SJCRH30 (cell line): ENCODE measurements at regions not wholly inside any gene's neighbourhood (a gene's known extent, or its start where the extent isn't known, plus 50 kb on each side); places are given as distances from the start of the nearest gene placed in this dataset.
"Not testable (repeated sequence)": the region's sequence is repeated elsewhere in the genome, so short reads cannot be mapped to it uniquely, and the experiment has no call there.

Experiments used
- DNase-seq, 2 experiments: peaks; one replicate each; pipeline ENCODE4 v3.0.0-alpha.2; 2015 to 2020
- H3K27ac ChIP-seq: fragments of 250-450 bp; sonication (Bioruptor Pico); 2 replicates; pipeline ENCODE4 v1.5.1; 2020; ENCODE audit warnings: mild to moderate bottlenecking, moderate library complexity
- H3K27me3 ChIP-seq: fragments of 250-450 bp; sonication (Bioruptor Pico); 2 replicates; pipeline ENCODE4 v1.5.1; 2020; ENCODE audit warnings: mild to moderate bottlenecking, moderate library complexity
- H3K36me3 ChIP-seq: fragments of 250-450 bp; sonication (Bioruptor Pico); 2 replicates; pipeline ENCODE4 v1.5.1; 2020; ENCODE audit warnings: mild to moderate bottlenecking, moderate library complexity
- H3K4me1 ChIP-seq: fragments of 250-450 bp; sonication (Bioruptor Pico); 2 replicates; pipeline ENCODE4 v1.5.1; 2020; ENCODE audit warnings: mild to moderate bottlenecking, moderate library complexity
- H3K4me3 ChIP-seq: fragments of 250-450 bp; sonication (Bioruptor Pico); 2 replicates; pipeline ENCODE4 v1.5.1; 2020; ENCODE audit warnings: mild to moderate bottlenecking, moderate library complexity
- H3K9me3 ChIP-seq: fragments of 250-450 bp; sonication (Bioruptor Pico); replicated peaks from 2 replicates; pipeline ENCODE4 v1.5.1; 2020; ENCODE audit warnings: mild to moderate bottlenecking, moderate library complexity

DNA sequence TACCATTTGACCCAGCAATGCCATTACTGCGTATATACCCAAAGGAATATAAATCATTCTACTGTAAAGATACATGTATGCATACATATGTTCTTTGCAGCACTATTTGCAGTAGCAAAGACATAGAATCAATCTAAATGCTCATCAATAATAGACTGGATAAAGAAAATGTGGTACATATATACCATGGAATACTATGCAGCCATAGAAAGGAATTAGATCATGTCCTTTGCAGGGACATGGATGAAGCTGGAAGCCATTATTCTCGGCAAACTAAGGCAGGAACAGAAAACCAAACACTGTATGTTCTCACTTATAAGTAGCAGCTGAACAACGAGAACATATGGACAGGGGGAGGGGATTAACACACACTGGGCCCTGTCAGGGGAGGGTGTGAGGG lies 54.8 kb upstream of the ZNF30 start:
- H3K4me1 ChIP-seq, H3K36me3 ChIP-seq, H3K27ac ChIP-seq, H3K4me3 ChIP-seq, H3K9me3 ChIP-seq, DNase-seq, H3K27me3 ChIP-seq: not testable (repeated sequence)

- no peak overlapping the region for H3K27ac ChIP-seq
- H3K9me3 ChIP-seq = no peaks in the 10 kb centered on the region
- no peak overlapping the region for H3K4me3 ChIP-seq
- DNase-seq = no peak
- no peaks in the 10 kb centered on the region for H3K36me3 ChIP-seq
- no peaks in the 10 kb centered on the region for H3K27me3 ChIP-seq
- no peaks in the 10 kb centered on the region for H3K4me1 ChIP-seq
These were observed 59.1 kb upstream of the ZNF30 start for GRCh38 chr19:34867631-34868030.

DNA sequence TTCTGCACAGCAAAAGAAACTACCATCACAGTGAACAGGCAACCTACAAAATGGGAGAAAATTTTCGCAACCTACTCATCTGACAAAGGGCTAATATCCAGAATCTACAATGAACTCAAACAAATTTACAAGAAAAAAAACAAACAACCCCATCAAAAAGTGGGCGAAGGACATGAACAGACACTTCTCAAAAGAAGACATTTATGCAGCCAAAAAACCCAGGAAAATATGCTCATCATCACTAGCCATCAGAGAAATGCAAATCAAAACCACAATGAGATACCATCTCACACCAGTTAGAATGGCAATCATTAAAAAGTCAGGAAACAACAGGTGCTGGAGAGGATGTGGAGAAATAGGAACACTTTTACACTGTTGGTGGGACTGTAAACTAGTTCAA lies 61.5 kb upstream of the ZNF30 start:
- H3K36me3 ChIP-seq, H3K27ac ChIP-seq, H3K9me3 ChIP-seq, H3K4me1 ChIP-seq, H3K4me3 ChIP-seq, H3K27me3 ChIP-seq, DNase-seq: not testable (repeated sequence)

DNA sequence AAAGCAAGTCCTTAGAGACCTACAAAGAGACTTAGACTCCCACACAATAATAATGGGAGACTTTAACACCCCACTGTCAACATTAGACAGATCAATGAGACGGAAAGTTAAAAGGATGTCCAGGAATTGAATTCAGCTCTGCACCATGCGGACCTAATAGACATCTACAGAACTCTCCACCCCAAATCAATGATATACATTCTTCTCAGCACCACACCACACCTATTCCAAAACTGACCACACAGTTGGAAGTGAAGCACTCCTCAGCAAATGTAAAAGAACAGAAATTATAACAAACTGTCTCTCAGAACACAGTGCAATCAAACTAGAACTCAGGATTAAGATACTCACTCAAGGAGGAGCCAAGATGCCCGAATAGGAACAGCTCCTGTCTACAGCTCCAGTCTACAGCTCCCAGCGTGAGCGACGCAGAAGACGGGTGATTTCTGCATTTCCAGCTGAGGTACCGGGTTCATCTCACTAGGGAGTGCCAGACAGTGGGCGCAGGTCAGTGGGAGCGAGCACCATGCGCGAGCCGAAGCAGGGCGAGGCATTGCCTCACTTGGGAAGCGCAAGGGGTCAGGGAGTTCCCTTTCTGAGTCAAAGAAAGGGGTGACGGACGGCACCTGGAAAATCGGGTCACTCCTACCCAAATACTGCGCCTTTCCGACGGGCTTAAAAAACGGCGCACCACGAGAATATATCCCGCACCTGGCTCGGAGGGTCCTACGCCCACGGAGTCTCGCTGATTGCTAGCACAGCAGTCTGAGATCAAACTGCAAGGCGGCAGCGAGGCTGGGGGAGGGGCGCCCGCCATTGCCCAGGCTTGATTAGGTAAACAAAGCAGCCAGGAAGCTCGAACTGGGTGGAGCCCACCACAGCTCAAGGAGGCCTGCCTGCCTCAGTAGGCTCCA lies 66.6 kb upstream of the ZNF30 start:
- not testable (repeated sequence) for H3K27me3 ChIP-seq, H3K36me3 ChIP-seq, H3K4me3 ChIP-seq, DNase-seq, H3K9me3 ChIP-seq, H3K4me1 ChIP-seq, H3K27ac ChIP-seq

DNA sequence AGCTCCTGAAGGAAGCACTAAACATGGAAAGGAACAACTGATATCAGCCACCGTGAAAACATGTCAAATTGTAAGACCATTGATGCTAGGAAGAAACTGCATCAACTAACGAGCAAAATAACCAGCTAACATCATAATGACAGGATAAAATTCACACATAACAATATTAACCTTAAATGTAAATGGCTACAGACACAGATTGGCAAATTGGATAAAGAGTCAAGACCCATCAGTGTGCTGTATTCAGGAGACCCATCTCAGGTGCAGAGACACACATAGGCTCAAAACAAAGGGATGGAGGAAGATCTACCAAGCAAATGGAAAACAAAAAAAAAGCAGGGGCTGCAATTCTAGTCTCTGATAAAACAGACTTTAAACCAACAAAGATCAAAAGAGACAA lies 67.4 kb upstream of the ZNF30 start:
- H3K27me3 ChIP-seq, H3K4me3 ChIP-seq, DNase-seq, H3K27ac ChIP-seq, H3K4me1 ChIP-seq, H3K9me3 ChIP-seq, H3K36me3 ChIP-seq: not testable (repeated sequence)

- H3K9me3 ChIP-seq = 0 out of 2 replicates have a peak, but pooled peaks cover 3% of the 10 kb centered on the region
- H3K36me3 ChIP-seq = no peaks in the 10 kb centered on the region
- no peaks in the 10 kb centered on the region for H3K4me1 ChIP-seq
- H3K27me3 ChIP-seq = no peaks in the 10 kb centered on the region
- H3K4me3 ChIP-seq = no peak overlapping the region
- no peak for DNase-seq
- no peak overlapping the region for H3K27ac ChIP-seq
These were observed 70.7 kb upstream of the ZNF30 start for GRCh38 chr19:34856052-34856451.

DNA sequence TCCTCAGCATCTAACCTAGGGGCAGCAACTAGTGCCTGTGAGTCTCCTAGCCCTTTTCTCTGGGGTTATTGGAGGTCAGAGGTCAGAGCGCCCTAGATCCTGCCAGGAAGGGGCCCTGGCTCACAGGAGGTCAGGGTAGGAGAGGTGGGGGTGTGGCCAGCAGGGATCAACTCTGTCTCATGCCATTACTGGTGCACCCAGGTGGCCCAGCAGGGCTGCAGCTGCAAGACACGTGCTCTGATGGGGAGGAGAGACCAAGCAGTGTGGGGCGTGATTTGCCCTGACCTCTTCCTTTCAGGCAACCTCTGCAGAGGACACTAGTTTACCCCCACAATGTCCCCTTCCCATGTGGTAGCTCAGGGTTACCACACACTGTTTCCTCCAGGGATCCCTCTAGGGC lies 73.3 kb upstream of the ZNF30 start:
- Histone ChIP-seq H3K27ac (no peak overlapping the region), H3K9me3 (0 out of 2 replicates have a peak, but pooled peaks cover 3% of the 10 kb centered on the region), H3K4me3 (no peak overlapping the region), H3K4me1 (no peaks in the 10 kb centered on the region), H3K36me3 (no peaks in the 10 kb centered on the region), H3K27me3 (0 out of 2 replicates have a peak, but pooled peaks cover 4% of the 10 kb centered on the region)
- DNase-seq = no peak

GRCh38 chr19:34852669-34853068 lies 74.0 kb upstream of the ZNF30 start:
- Histone ChIP-seq H3K36me3 (no peaks in the 10 kb centered on the region), H3K27ac (no peak overlapping the region), H3K9me3 (0 out of 2 replicates have a peak, but pooled peaks cover 3% of the 10 kb centered on the region), H3K27me3 (0 out of 2 replicates have a peak, but pooled peaks cover 4% of the 10 kb centered on the region), H3K4me3 (no peak overlapping the region), H3K4me1 (no peaks in the 10 kb centered on the region)
- no peak for DNase-seq

DNA sequence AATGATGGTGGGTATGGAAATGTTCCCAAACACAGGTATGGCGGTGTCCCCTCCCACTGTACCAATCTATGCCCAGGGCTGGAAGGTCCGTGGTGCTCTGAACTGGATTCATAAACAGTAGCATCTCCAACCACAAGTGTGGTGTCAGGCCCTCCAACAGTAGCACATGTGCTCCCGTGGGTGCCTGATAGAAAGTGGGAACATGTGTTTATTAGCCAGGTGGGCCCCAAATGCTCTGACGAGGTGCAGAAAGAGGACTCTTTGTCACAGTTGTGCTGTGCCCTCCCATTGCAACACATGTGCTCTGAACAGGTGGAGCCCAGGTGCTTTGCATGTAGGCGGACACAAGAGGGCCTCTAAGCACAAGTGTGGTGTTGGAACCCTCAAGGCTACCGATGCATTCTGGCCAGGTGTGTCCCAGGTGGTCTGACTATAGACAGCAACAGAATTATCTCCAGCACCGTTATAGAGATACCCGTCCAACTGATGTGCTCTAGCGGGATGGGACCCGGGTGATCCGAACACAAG lies 75.4 kb upstream of the ZNF30 start:
- no peak for DNase-seq
- H3K27me3 ChIP-seq = 0 out of 2 replicates have a peak, but pooled peaks cover 4% of the 10 kb centered on the region
- H3K4me3 ChIP-seq = no peak overlapping the region
- no peaks in the 10 kb centered on the region for H3K4me1 ChIP-seq
- no peak overlapping the region for H3K27ac ChIP-seq
- no peaks in the 10 kb centered on the region for H3K9me3 ChIP-seq
- no peaks in the 10 kb centered on the region for H3K36me3 ChIP-seq

DNA sequence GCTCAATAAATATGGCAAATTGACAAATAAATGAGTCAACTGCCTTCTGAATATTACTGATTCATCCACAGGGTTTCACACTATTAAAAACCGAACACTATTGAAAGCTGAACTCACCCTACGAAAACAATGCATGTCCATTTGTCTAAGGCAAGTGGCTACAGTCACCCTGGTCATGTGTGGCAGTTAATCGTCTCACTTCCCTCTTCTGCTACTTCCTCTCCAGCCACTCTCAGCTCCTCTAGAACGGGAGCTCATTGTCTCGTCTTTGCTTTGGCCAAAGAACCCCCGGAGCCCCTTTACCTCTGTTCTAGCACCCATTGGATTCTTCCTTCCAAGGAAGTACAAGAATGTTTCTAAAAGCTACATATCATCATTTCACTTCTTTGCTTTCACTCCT lies 74.4 kb upstream of the ZNF599 start:
- no peak overlapping the region for H3K27ac ChIP-seq
- no peaks in the 10 kb centered on the region for H3K4me1 ChIP-seq
- H3K4me3 ChIP-seq = no peak overlapping the region
- 0 out of 2 replicates have a peak, but pooled peaks cover 3% of the 10 kb centered on the region for H3K9me3 ChIP-seq
- H3K36me3 ChIP-seq = no peaks in the 10 kb centered on the region
- H3K27me3 ChIP-seq = 0 out of 2 replicates have a peak, but pooled peaks cover 4% of the 10 kb centered on the region
- DNase-seq = no peak

DNA sequence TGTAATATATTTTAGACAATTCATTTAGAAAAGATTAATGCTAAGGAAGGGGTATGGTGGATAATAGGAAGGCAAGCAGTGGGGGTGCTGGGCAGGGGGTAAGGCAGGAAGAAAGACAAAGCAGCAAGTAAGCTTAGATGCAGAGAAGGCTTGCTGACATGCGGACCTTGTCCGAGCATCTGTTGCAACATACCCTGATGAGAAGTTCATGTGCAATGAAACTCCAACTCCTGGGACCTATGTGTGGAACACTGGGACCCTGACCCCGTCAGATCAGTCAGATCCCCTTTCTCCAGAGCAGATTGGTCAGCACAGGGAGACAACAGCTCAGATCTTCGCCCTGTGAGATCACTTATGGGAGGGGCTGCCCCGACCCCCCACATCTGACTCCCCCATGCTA lies 71.3 kb upstream of the ZNF599 start:
- H3K9me3 ChIP-seq = 0 out of 2 replicates have a peak, but pooled peaks cover 3% of the 10 kb centered on the region
- no peak overlapping the region for H3K27ac ChIP-seq
- H3K4me3 ChIP-seq = no peak overlapping the region
- no peaks in the 10 kb centered on the region for H3K4me1 ChIP-seq
- no peaks in the 10 kb centered on the region for H3K36me3 ChIP-seq
- DNase-seq = no peak
- 0 out of 2 replicates have a peak, but pooled peaks cover 4% of the 10 kb centered on the region for H3K27me3 ChIP-seq

- Histone ChIP-seq H3K27me3 (no peaks in the 10 kb centered on the region), H3K4me3 (no peak overlapping the region), H3K9me3 (0 out of 2 replicates have a peak, but pooled peaks cover 3% of the 10 kb centered on the region), H3K4me1 (no peaks in the 10 kb centered on the region), H3K27ac (no peak overlapping the region), H3K36me3 (no peaks in the 10 kb centered on the region)
- no peak for DNase-seq
These were observed 68.8 kb upstream of the ZNF599 start for GRCh38 chr19:34841780-34842179.

DNA sequence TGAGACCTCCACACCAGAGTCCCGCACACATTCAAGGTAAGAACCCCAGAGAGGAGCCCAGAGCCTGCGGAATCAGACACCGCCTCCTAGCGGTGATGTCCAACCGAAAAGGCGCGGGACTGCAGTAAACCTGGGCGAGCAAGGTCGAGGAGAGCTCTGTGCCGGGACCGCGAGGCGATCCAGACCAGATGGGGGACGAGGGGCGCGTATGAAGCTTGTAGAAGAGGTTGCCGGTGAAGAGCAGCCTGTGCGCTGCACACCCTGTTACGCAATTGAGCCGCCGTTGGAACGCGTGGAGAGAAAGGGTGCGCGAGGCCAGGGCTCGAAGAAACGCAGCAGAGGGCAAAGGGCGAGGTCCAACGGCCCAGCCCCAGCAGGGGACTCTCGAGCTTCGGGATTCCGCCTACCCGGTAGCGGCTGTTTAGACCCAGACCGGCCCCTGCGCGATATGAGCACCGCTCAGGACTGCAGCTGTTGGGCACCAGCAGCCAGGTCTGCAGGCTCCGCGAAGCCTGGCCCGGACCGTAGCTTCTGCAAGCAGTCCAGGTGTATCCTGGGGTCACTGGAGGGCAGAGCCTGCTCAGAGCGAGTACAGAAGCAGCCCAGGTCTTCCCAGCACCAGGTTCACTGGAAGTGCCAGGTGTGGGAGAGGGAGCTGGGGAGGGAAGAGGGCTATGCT lies 65.9 kb upstream of the ZNF599 start:
- no peak for DNase-seq
- Histone ChIP-seq H3K4me1 (no peaks in the 10 kb centered on the region), H3K27me3 (peaks cover 5% of the 10 kb centered on the region), H3K4me3 (no peak overlapping the region), H3K27ac (no peak overlapping the region), H3K36me3 (no peaks in the 10 kb centered on the region), H3K9me3 (0 out of 2 replicates have a peak, but pooled peaks cover 3% of the 10 kb centered on the region)

DNA sequence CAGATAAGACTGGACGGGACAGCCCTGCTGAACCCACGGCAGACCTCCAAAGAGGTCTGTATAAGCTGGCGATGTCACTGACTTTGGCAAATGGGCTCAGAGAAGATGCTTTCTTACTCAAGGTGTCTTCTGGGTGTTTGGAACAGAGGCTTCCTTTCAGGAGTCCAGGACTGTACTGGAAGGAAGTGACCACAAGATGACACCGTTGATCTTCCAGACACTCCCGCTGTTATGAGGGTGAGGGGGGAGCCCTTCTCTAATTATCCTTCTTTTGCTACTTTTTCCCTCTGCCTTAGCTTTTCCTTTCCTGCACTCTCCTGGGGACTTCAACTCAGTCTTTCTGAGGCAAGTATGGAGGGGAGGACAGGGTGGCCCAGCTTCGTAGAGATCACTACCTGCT lies 65.2 kb upstream of the ZNF599 start:
- Histone ChIP-seq H3K4me3 (no peak overlapping the region), H3K27me3 (peaks cover 5% of the 10 kb centered on the region), H3K27ac (no peak overlapping the region), H3K9me3 (0 out of 2 replicates have a peak, but pooled peaks cover under 1% of the 10 kb centered on the region), H3K36me3 (no peaks in the 10 kb centered on the region), H3K4me1 (no peaks in the 10 kb centered on the region)
- peak in 1 of 2 experiments; percentile 6 for DNase-seq

GRCh38 chr19:34837262-34837661 lies 64.2 kb upstream of the ZNF599 start:
- Histone ChIP-seq H3K9me3 (no peaks in the 10 kb centered on the region), H3K4me3 (no peak overlapping the region), H3K4me1 (no peaks in the 10 kb centered on the region), H3K27ac (no peak overlapping the region), H3K36me3 (no peaks in the 10 kb centered on the region), H3K27me3 (peaks cover 5% of the 10 kb centered on the region)
- no peak for DNase-seq
